H9 (cell line): ENCODE measurements at regions not wholly inside any gene's neighbourhood (a gene's known extent, or its start where the extent isn't known, plus 50 kb on each side); places are given as distances from the start of the nearest gene placed in this dataset.

ENCODE experiments used
- DNase-seq: peaks from one replicate; pipeline ENCODE4 v3.0.0-alpha.2; 2017
- H2AFZ ChIP-seq: one replicate; pipeline ENCODE4 v1.6.1; 2013; ENCODE audit warnings: mild to moderate bottlenecking, low read length, control low read depth, moderate library complexity
- H2AK5ac ChIP-seq: 2 replicates; pipeline ENCODE4 v1.6.1; 2013; ENCODE audit warnings: low read length, control low read depth, mixed read lengths; ENCODE audit not compliant: insufficient read length
- H2BK120ac ChIP-seq: one replicate; pipeline ENCODE4 v1.6.1; 2013; ENCODE audit warnings: low read depth, mild to moderate bottlenecking, low read length, control low read depth, inconsistent platforms; ENCODE audit not compliant: poor library complexity, severe bottlenecking
- H2BK12ac ChIP-seq: 2 replicates; pipeline ENCODE4 v1.6.1; 2013; ENCODE audit warnings: low read length, control low read depth, mixed read lengths, low read depth; ENCODE audit not compliant: insufficient read length
- H2BK15ac ChIP-seq: 2 replicates; pipeline ENCODE4 v1.6.1; 2013; ENCODE audit warnings: low read depth, low read length, control low read depth
- H2BK20ac ChIP-seq: one replicate; pipeline ENCODE4 v1.6.1; 2013; ENCODE audit warnings: low read depth, mild to moderate bottlenecking, low read length, control low read depth, inconsistent platforms; ENCODE audit not compliant: poor library complexity, severe bottlenecking
- H2BK5ac ChIP-seq: 2 replicates; pipeline ENCODE4 v1.6.1; 2013; ENCODE audit warnings: low read length, control low read depth, mixed read lengths; ENCODE audit not compliant: insufficient read length
- H3K14ac ChIP-seq: 2 replicates; pipeline ENCODE4 v1.6.1; 2013; ENCODE audit warnings: low read length, control low read depth; ENCODE audit not compliant: insufficient read depth
- H3K18ac ChIP-seq: 2 replicates; pipeline ENCODE4 v1.6.1; 2013; ENCODE audit warnings: low read depth, mild to moderate bottlenecking, mixed read lengths, low read length, control low read depth; ENCODE audit not compliant: insufficient read length
- H3K23ac ChIP-seq: 2 replicates; pipeline ENCODE4 v1.6.1; 2013; ENCODE audit warnings: low read length, control low read depth, mixed read lengths, low read depth; ENCODE audit not compliant: insufficient read length
- H3K23me2 ChIP-seq: 2 replicates; pipeline ENCODE4 v1.6.1; 2013; ENCODE audit warnings: low read depth, mild to moderate bottlenecking, mixed read lengths, low read length, control low read depth; ENCODE audit not compliant: insufficient read length, poor library complexity, severe bottlenecking
- H3K27ac ChIP-seq: 2 replicates; pipeline ENCODE4 v1.5.1; 2013; ENCODE audit warnings: low read length, control low read depth, mixed read lengths, low read depth; ENCODE audit not compliant: insufficient read length
- H3K27me3 ChIP-seq: 2 replicates; pipeline ENCODE4 v1.6.1; 2013; ENCODE audit warnings: low read length, control low read depth, inconsistent platforms; ENCODE audit not compliant: insufficient read depth
- H3K4ac ChIP-seq: 2 replicates; pipeline ENCODE4 v1.6.1; 2013; ENCODE audit warnings: low read depth, mild to moderate bottlenecking, control low read depth, inconsistent platforms, low read length, moderate library complexity
- H3K4me1 ChIP-seq: 2 replicates; pipeline ENCODE4 v1.6.1; 2013; ENCODE audit warnings: low read length, control low read depth, inconsistent platforms; ENCODE audit not compliant: insufficient read depth
- H3K4me2 ChIP-seq: 2 replicates; pipeline ENCODE4 v1.6.1; 2013; ENCODE audit warnings: low read length, control low read depth, mixed read lengths; ENCODE audit not compliant: insufficient read length, insufficient read depth
- H3K56ac ChIP-seq: 2 replicates; pipeline ENCODE4 v1.6.1; 2013; ENCODE audit warnings: low read depth, mild to moderate bottlenecking, mixed read lengths, low read length, control low read depth; ENCODE audit not compliant: insufficient read length
- H3K79me1 ChIP-seq: 2 replicates; pipeline ENCODE4 v1.6.1; 2013; ENCODE audit warnings: low read depth, mild to moderate bottlenecking, moderate library complexity, low read length, control low read depth, inconsistent platforms; ENCODE audit not compliant: insufficient read depth, poor library complexity, severe bottlenecking
- H3K79me2 ChIP-seq: 2 replicates; pipeline ENCODE4 v1.6.1; 2013; ENCODE audit warnings: low read length, control low read depth, inconsistent platforms; ENCODE audit not compliant: insufficient read depth
- H3K9ac ChIP-seq: 2 replicates; pipeline ENCODE4 v1.6.1; 2013; ENCODE audit warnings: low read length, control low read depth, mixed read lengths; ENCODE audit not compliant: insufficient read length; ENCODE audit errors: extremely low read depth
- H3K9me3 ChIP-seq: one replicate; pipeline ENCODE4 v1.6.1; 2013; ENCODE audit warnings: low read depth, low read length, inconsistent platforms; ENCODE audit not compliant: control insufficient read depth
- H3T11ph ChIP-seq: one replicate; pipeline ENCODE4 v1.6.1; 2013; ENCODE audit warnings: mild to moderate bottlenecking, low read length, control low read depth, inconsistent platforms
- H4K20me1 ChIP-seq: one replicate; pipeline ENCODE4 v1.6.1; 2013; ENCODE audit not compliant: control insufficient read depth, insufficient read length, insufficient read depth
- H4K5ac ChIP-seq: 2 replicates; pipeline ENCODE4 v1.6.1; 2013; ENCODE audit warnings: low read depth, mild to moderate bottlenecking, mixed read lengths, low read length, control low read depth; ENCODE audit not compliant: insufficient read length
- H4K8ac ChIP-seq: replicated peaks from 2 replicates; pipeline ENCODE4 v1.6.1; 2013; ENCODE audit warnings: low read length, control low read depth, mixed read lengths, low read depth; ENCODE audit not compliant: insufficient read length
- H4K91ac ChIP-seq: 2 replicates; pipeline ENCODE4 v1.6.1; 2013; ENCODE audit warnings: low read depth, mild to moderate bottlenecking, moderate library complexity, mixed read lengths, low read length, control low read depth; ENCODE audit not compliant: insufficient read length
- H3K27ac Mint-ChIP-seq, 3 experiments: 2 replicates in 2 of 3; 3 replicates in 1 of 3; pipeline ENCODE4 v1.8.0; 2020 to 2021; ENCODE audit warnings: mixed read lengths in 3 of 3, mild to moderate bottlenecking in 1 of 3, moderate library complexity in 1 of 3
- H3K27me3 Mint-ChIP-seq: 2 replicates; pipeline ENCODE4 v1.8.0; 2021; ENCODE audit warnings: low read depth, mild to moderate bottlenecking, moderate library complexity, mixed read lengths
- H3K36me3 Mint-ChIP-seq, 3 experiments: 2 replicates in 2 of 3; 3 replicates in 1 of 3; pipeline ENCODE4 v1.8.0; 2020 to 2021; ENCODE audit warnings: low read depth in 3 of 3, mixed read lengths in 3 of 3; ENCODE audit not compliant: insufficient read depth in 1 of 3
- H3K4me1 Mint-ChIP-seq, 2 experiments: 2 replicates each; pipeline ENCODE4 v1.8.0; 2020; ENCODE audit warnings: mixed read lengths in 2 of 2
- H3K4me3 Mint-ChIP-seq, 2 experiments: 2 replicates in 1 of 2; 3 replicates in 1 of 2; pipeline ENCODE4 v1.8.0; 2020 to 2021; ENCODE audit warnings: mild to moderate bottlenecking in 2 of 2, mixed read lengths in 2 of 2, moderate library complexity in 1 of 2
- H3K9me3 Mint-ChIP-seq, 2 experiments: 2 replicates in 1 of 2; 3 replicates in 1 of 2; pipeline ENCODE4 v1.8.0; 2020; ENCODE audit warnings: mild to moderate bottlenecking in 2 of 2, mixed read lengths in 2 of 2, moderate library complexity in 1 of 2
- CTCF ChIP-seq: fragments of 200-600 bp; sonication (generic); conservative IDR thresholded peaks from 3 replicates; pipeline ENCODE4 v1.8.0; 2021; ENCODE audit warnings: antibody characterized with exemption, mild to moderate bottlenecking
- WGBS: extraction: QIAGEN DNeasy Blood & Tissue Kit; methylation state at CpG from one replicate; pipeline ENCODE4 v1.1.7; 2013; ENCODE audit warnings: missing lambda C conversion rate, low lambda C conversion rate, mixed read lengths; ENCODE audit not compliant: insufficient read length; ENCODE audit errors: extremely low coverage; 5-methylcytosine and 5-hydroxymethylcytosine counted together

- no peak overlapping the region for H3K23ac ChIP-seq
- no peaks in the 10 kb centered on the region for H3K27me3 ChIP-seq
- Mint-ChIP-seq H3K36me3 (peaks cover 0 to 2% (median 0%) of the 10 kb centered on the region in 3 experiments; a peak in 2 of 7 replicates), H3K4me1 (peaks cover 36% of the 10 kb centered on the region in 2 experiments), H3K27me3 (no peaks in the 10 kb centered on the region; the same call in 1 of the 2 replicates), H3K4me3 (no peak overlapping the region), H3K9me3 (no peaks in the 10 kb centered on the region), H3K27ac (no peak overlapping the region)
- H2BK20ac ChIP-seq = no peak overlapping the region
- no peak overlapping the region for H3K18ac ChIP-seq
- no peak overlapping the region for H2AK5ac ChIP-seq
- no peak overlapping the region for H3K4ac ChIP-seq
- no peaks in the 10 kb centered on the region for H3K9me3 ChIP-seq
- WGBS = no CpG with 5 or more reads among the region's 1 CpG
- H3K56ac ChIP-seq = no peak overlapping the region
- H3K4me1 ChIP-seq = peaks cover 7% of the 10 kb centered on the region; the same call in 1 of the 2 replicates
- H3K4me2 ChIP-seq = no peak overlapping the region
- no peak overlapping the region for H4K8ac ChIP-seq
- H2BK5ac ChIP-seq = no peak overlapping the region
- no peaks in the 10 kb centered on the region for H4K20me1 ChIP-seq
- H3K9ac ChIP-seq = no peak overlapping the region
- H3K23me2 ChIP-seq = no peaks in the 10 kb centered on the region
- no peak overlapping the region for H3K14ac ChIP-seq
- H2BK120ac ChIP-seq = no peak overlapping the region
- H2AFZ ChIP-seq = no peak overlapping the region
- no peak overlapping the region for H4K5ac ChIP-seq
- H2BK12ac ChIP-seq = no peak overlapping the region
- no peak overlapping the region for H3K27ac ChIP-seq
- no peak overlapping the region for H3T11ph ChIP-seq
- TF ChIP-seq CTCF = no peak
- no peak overlapping the region for H2BK15ac ChIP-seq
- no peaks in the 10 kb centered on the region for H3K79me2 ChIP-seq
- no peak overlapping the region for H4K91ac ChIP-seq
- no peak for DNase-seq
- H3K79me1 ChIP-seq = no peaks in the 10 kb centered on the region
Observed at GRCh38 chr20:21021472-21021790, 84.7 kb downstream of the LINC00237 start.
